ENCODE measurements at regions not wholly inside any gene's neighbourhood (a gene's known extent, or its start where the extent isn't known, plus 50 kb on each side); places are given as distances from the start of the nearest gene placed in this dataset.

DNA sequence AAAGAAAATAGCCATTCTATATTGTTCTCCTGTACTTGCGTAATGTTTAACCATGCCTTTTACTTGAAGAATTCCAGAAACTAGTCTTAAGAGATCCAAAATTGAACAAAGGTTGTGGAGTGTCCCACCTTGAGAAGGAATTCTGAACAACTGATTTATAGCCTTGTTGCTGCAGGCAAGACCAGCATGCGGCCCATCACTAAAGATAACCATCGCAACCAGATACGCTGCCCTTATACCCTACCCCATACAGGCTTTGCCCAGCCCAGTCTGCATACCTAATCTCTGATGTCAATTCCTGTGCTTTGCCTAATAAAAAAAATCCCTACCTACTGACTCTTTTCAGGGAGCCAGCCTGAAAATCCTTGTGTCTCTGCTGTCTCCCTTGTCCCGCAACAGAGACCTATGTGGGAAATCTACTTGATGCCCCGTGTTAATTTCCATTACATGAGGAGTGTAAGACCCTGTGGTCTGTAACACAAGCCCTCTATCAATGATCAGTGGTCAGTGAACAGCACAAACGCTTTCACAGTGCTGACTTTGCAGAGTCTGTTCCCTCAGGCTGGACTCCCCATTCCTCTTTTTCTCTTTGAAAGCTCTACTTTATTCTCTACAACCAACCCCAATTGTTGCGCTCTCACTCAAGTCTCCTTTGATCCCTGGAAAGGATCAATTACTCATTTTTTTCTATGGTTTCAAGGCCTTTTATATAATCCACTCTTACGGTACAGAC lies 125.7 kb upstream of the BTBD3 start (continued):
- TF ChIP-seq, protein P1, sequence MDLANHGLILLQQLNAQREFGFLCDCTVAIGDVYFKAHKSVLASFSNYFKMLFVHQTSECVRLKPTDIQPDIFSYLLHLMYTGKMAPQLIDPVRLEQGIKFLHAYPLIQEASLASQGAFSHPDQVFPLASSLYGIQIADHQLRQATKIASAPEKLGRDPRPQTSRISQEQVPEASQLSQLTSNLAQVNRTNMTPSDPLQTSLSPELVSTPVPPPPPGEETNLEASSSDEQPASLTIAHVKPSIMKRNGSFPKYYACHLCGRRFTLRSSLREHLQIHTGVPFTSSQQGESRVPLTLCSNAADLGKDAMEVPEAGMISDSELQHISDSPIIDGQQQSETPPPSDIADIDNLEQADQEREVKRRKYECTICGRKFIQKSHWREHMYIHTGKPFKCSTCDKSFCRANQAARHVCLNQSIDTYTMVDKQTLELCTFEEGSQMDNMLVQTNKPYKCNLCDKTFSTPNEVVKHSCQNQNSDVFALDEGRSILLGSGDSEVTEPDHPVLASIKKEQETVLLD (CRISPR knock-in tag; IDR thresholded peaks at IDR 0.05; ENCODE audit: low read depth), result no peak
- TF ChIP-seq ZNF562 (CRISPR knock-in tag; IDR thresholded peaks at IDR 0.05; ENCODE audit: borderline replicate concordance) (no peak), ZSCAN20 (CRISPR knock-in tag; IDR thresholded peaks at IDR 0.05; ENCODE audit: borderline replicate concordance) (0 out of 2 replicates have a peak, but pooled peaks have one; percentile 18), PAWR (CRISPR knock-in tag; IDR thresholded peaks at IDR 0.05; ENCODE audit: borderline replicate concordance) (no peak), ZNF777 (CRISPR knock-in tag; IDR thresholded peaks at IDR 0.05) (no peak), GATAD1 (CRISPR knock-in tag; IDR thresholded peaks at IDR 0.05) (no peak), POGZ (CRISPR knock-in tag; IDR thresholded peaks at IDR 0.05) (peak; percentile 50; the same call in 1 of the 2 replicates), RARG (CRISPR knock-in tag; IDR thresholded peaks at IDR 0.05; ENCODE audit: low read depth) (no peak), MEIS1 (CRISPR knock-in tag; IDR thresholded peaks at IDR 0.05; ENCODE audit: borderline replicate concordance) (no peak), ZNF101 (CRISPR knock-in tag; IDR thresholded peaks at IDR 0.05; ENCODE audit: borderline replicate concordance, low read depth) (no peak), ZNF253 (CRISPR knock-in tag; IDR thresholded peaks at IDR 0.05; ENCODE audit: borderline replicate concordance) (no peak), CEBPB (IDR thresholded peaks at IDR 0.05; ENCODE audit: borderline replicate concordance, low read depth, low read length) (0 out of 2 replicates have a peak, but pooled peaks have one; percentile 29), ZNF782 (CRISPR knock-in tag; IDR thresholded peaks at IDR 0.05; ENCODE audit: borderline replicate concordance) (no peak), ZNF24 (IDR thresholded peaks at IDR 0.05) (no peak), TBL1XR1 (IDR thresholded peaks at IDR 0.05; ENCODE audit: borderline replicate concordance, low read length, partially characterized antibody) (no peak)
- TF ChIP-seq, protein P2, sequence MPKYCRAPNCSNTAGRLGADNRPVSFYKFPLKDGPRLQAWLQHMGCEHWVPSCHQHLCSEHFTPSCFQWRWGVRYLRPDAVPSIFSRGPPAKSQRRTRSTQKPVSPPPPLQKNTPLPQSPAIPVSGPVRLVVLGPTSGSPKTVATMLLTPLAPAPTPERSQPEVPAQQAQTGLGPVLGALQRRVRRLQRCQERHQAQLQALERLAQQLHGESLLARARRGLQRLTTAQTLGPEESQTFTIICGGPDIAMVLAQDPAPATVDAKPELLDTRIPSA (CRISPR knock-in tag; IDR thresholded peaks at IDR 0.05; ENCODE audit: borderline replicate concordance), result no peak
- TF ChIP-seq, protein P3, sequence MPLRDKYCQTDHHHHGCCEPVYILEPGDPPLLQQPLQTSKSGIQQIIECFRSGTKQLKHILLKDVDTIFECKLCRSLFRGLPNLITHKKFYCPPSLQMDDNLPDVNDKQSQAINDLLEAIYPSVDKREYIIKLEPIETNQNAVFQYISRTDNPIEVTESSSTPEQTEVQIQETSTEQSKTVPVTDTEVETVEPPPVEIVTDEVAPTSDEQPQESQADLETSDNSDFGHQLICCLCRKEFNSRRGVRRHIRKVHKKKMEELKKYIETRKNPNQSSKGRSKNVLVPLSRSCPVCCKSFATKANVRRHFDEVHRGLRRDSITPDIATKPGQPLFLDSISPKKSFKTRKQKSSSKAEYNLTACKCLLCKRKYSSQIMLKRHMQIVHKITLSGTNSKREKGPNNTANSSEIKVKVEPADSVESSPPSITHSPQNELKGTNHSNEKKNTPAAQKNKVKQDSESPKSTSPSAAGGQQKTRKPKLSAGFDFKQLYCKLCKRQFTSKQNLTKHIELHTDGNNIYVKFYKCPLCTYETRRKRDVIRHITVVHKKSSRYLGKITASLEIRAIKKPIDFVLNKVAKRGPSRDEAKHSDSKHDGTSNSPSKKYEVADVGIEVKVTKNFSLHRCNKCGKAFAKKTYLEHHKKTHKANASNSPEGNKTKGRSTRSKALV (CRISPR knock-in tag; IDR thresholded peaks at IDR 0.05), result 0 out of 2 replicates have a peak, but pooled peaks have one; percentile 22
- TF ChIP-seq, protein P4, sequence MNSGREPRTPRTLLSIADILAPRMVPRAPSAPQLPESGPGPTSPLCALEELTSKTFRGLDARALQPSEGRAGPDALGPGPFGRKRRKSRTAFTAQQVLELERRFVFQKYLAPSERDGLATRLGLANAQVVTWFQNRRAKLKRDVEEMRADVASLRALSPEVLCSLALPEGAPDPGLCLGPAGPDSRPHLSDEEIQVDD (CRISPR knock-in tag; IDR thresholded peaks at IDR 0.05; ENCODE audit: borderline replicate concordance), result no peak
- TF ChIP-seq, protein P5, sequence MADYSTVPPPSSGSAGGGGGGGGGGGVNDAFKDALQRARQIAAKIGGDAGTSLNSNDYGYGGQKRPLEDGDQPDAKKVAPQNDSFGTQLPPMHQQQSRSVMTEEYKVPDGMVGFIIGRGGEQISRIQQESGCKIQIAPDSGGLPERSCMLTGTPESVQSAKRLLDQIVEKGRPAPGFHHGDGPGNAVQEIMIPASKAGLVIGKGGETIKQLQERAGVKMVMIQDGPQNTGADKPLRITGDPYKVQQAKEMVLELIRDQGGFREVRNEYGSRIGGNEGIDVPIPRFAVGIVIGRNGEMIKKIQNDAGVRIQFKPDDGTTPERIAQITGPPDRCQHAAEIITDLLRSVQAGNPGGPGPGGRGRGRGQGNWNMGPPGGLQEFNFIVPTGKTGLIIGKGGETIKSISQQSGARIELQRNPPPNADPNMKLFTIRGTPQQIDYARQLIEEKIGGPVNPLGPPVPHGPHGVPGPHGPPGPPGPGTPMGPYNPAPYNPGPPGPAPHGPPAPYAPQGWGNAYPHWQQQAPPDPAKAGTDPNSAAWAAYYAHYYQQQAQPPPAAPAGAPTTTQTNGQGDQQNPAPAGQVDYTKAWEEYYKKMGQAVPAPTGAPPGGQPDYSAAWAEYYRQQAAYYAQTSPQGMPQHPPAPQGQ (CRISPR knock-in tag; IDR thresholded peaks at IDR 0.05; ENCODE audit: borderline replicate concordance), result no peak
- TF ChIP-seq, protein P6, sequence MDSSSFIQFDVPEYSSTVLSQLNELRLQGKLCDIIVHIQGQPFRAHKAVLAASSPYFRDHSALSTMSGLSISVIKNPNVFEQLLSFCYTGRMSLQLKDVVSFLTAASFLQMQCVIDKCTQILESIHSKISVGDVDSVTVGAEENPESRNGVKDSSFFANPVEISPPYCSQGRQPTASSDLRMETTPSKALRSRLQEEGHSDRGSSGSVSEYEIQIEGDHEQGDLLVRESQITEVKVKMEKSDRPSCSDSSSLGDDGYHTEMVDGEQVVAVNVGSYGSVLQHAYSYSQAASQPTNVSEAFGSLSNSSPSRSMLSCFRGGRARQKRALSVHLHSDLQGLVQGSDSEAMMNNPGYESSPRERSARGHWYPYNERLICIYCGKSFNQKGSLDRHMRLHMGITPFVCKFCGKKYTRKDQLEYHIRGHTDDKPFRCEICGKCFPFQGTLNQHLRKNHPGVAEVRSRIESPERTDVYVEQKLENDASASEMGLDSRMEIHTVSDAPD (CRISPR knock-in tag; IDR thresholded peaks at IDR 0.05), result peak; percentile 26; the same call in 1 of the 2 replicates
